SU-DHL-6 (cell line): ENCODE measurements at regions not wholly inside any gene's neighbourhood (a gene's known extent, or its start where the extent isn't known, plus 50 kb on each side); places are given as distances from the start of the nearest gene placed in this dataset.

Experiments used
- CTCF ChIP-seq: fragments of 200-600 bp; sonication (generic); IDR thresholded peaks from one replicate; pipeline ENCODE4 v1.5.1; 2017; ENCODE audit warnings: antibody characterized with exemption, mild to moderate bottlenecking, low read length, moderate library complexity; ENCODE audit not compliant: insufficient read depth, poor library complexity, severe bottlenecking
- EZH2phosphoT487 ChIP-seq: fragments of 200-600 bp; sonication (generic), shearing (Covaris generic); conservative IDR thresholded peaks from 2 replicates; pipeline ENCODE4 v1.6.1; 2018; ENCODE audit warnings: mild to moderate bottlenecking, antibody characterized with exemption, low read length, moderate library complexity, mixed read lengths

GRCh38 chr3:157650172-157650571 is 147.0 kb upstream of the VEPH1 start:
- no peak for TF ChIP-seq CTCF
- no peak for TF ChIP-seq EZH2phosphoT487
